ENCODE measurements at regions not wholly inside any gene's neighbourhood (a gene's known extent, or its start where the extent isn't known, plus 50 kb on each side); places are given as distances from the start of the nearest gene placed in this dataset.

DNA sequence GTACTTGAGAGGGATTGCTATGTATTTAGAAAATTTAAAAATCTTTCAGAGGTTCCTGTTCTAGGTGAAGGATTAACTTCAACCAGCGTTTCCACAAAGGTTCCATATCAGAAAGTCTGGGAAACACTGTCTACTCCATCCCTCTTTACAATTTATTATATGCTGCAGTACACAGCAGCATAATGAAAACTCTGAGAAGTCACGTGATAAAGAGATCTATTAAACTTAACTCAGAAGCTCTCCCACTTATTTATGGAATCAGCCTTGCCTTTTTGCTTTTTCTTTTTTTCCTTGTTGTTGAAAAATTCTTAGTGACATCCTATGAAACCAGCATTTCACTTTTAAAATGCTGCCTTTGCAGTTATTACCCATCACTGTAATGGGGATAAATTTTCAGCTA, 186.2 kb downstream of the ACER2 start:
- Histone ChIP-seq H2AFZ (no peak overlapping the region), H3K27me3 (replicated peaks; ENCODE audit: insufficient read depth) (no peaks in the 10 kb centered on the region), H3K9me2 (ENCODE audit: insufficient read depth) (no peaks in the 10 kb centered on the region), H3K9me3 (ENCODE audit: low read depth) (no peaks in the 10 kb centered on the region), H4K20me1 (ENCODE audit: insufficient read depth) (no peaks in the 10 kb centered on the region), H3K36me3 (ENCODE audit: low read depth) (no peaks in the 10 kb centered on the region), H3K79me2 (ENCODE audit: insufficient read depth) (no peaks in the 10 kb centered on the region), H3K27ac (no peak overlapping the region), H3K4me3 (no peak overlapping the region), H3K4me1 (ENCODE audit: insufficient read depth) (no peaks in the 10 kb centered on the region), H3F3A (ENCODE audit: insufficient read depth) (no peaks in the 10 kb centered on the region), H3K9ac (no peak overlapping the region), H3K4me2 (ENCODE audit: unreplicated experiment) (no peak overlapping the region)
- DNase-seq, result no peak
- WGBS, 2 experiments (ENCODE audit: low coverage in 1 of 2, low lambda C conversion rate in 2 of 2, missing lambda C conversion rate in 2 of 2), result 7 to 23% methylated on average over 2 of the region's 2 CpGs
- in situ Hi-C loops (cut with MboI), result no loop called here
- TF ChIP-seq EZH2phosphoT487 (IDR thresholded peaks at IDR 0.05; ENCODE audit: insufficient read depth, low read depth) (no peak), EZH2 (IDR thresholded peaks at IDR 0.05; ENCODE audit: insufficient read depth, poor library complexity, severe bottlenecking) (no peak)

DNA sequence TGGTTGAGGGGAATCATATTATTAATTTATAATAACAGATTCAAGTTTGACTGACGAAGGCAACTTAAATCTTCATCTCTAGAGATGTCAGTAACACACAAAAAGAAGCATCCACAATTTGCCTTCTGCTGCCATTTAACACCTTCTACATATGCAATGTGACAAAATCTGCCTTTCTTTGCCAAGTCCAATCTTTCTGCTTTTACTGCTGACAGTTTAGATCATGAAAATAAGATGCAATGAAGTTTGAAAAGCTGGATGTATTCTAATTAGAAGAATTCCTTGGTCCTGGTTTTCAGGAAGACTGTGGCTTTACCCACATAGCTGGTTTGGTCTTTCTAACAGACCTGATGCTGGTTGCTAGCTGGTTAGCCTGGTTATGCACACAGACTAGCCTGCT, 178.9 kb downstream of the ACER2 start:
- Histone ChIP-seq H3K4me3 (no peak overlapping the region), H3K27ac (no peak overlapping the region), H3K36me3 (ENCODE audit: low read depth) (no peaks in the 10 kb centered on the region), H3K4me2 (ENCODE audit: unreplicated experiment) (no peak overlapping the region), H2AFZ (no peak overlapping the region), H3K27me3 (replicated peaks; ENCODE audit: insufficient read depth) (no peaks in the 10 kb centered on the region), H3K9me2 (ENCODE audit: insufficient read depth) (no peaks in the 10 kb centered on the region), H4K20me1 (ENCODE audit: insufficient read depth) (no peaks in the 10 kb centered on the region), H3K79me2 (ENCODE audit: insufficient read depth) (no peaks in the 10 kb centered on the region), H3K9ac (no peak overlapping the region), H3K9me3 (ENCODE audit: low read depth) (no peaks in the 10 kb centered on the region), H3K4me1 (ENCODE audit: insufficient read depth) (no peaks in the 10 kb centered on the region), H3F3A (ENCODE audit: insufficient read depth) (no peaks in the 10 kb centered on the region)
- TF ChIP-seq EZH2 (IDR thresholded peaks at IDR 0.05; ENCODE audit: insufficient read depth, poor library complexity, severe bottlenecking), result no peak
- no peak for TF ChIP-seq EZH2phosphoT487 (IDR thresholded peaks at IDR 0.05; ENCODE audit: insufficient read depth, low read depth)
- 24 to 35% methylated on average over 1 of the region's 1 CpG for WGBS, 2 experiments (ENCODE audit: low coverage in 1 of 2, low lambda C conversion rate in 2 of 2, missing lambda C conversion rate in 2 of 2)
- no peak for DNase-seq
- in situ Hi-C loops (cut with MboI), result no loop called here

DNA sequence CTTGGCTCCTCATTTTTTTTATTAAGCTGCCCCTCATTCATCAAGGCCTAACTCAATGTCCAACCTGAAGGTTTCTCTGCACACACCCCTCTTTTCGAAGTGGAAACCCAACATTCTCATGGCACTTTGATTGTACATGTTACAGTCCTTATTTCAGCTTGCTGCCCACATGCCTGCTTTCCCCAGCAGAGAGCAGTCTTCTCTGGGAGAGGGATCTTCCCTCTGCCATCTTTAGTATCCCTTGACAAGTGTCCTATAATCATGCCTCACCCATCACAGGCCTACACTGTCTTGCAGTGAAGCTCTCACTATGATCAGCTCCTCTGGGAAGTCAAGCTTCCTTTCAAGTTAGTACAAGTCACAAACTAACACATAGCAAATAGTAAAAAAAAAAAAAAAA, 175.1 kb downstream of the ACER2 start:
- in situ Hi-C loops (cut with MboI), result no loop called here
- WGBS, 2 experiments (ENCODE audit: low coverage in 1 of 2, low lambda C conversion rate in 2 of 2, missing lambda C conversion rate in 2 of 2), result 0 to 11% methylated on average over 1 of the region's 1 CpG
- Histone ChIP-seq H3K4me3 (no peak overlapping the region), H3K36me3 (ENCODE audit: low read depth) (no peaks in the 10 kb centered on the region), H3K4me2 (ENCODE audit: unreplicated experiment) (no peak overlapping the region), H3K27ac (no peak overlapping the region), H3K27me3 (replicated peaks; ENCODE audit: insufficient read depth) (peaks cover 5% of the 10 kb centered on the region; the same call in 1 of the 2 replicates), H3K79me2 (ENCODE audit: insufficient read depth) (no peaks in the 10 kb centered on the region), H2AFZ (no peak overlapping the region), H3F3A (ENCODE audit: insufficient read depth) (no peaks in the 10 kb centered on the region), H3K4me1 (ENCODE audit: insufficient read depth) (no peaks in the 10 kb centered on the region), H3K9me2 (ENCODE audit: insufficient read depth) (no peaks in the 10 kb centered on the region), H3K9me3 (ENCODE audit: low read depth) (no peaks in the 10 kb centered on the region), H3K9ac (no peak overlapping the region), H4K20me1 (ENCODE audit: insufficient read depth) (no peaks in the 10 kb centered on the region)
- DNase-seq, result no peak
- TF ChIP-seq EZH2phosphoT487 (IDR thresholded peaks at IDR 0.05; ENCODE audit: insufficient read depth, low read depth) (no peak), EZH2 (IDR thresholded peaks at IDR 0.05; ENCODE audit: insufficient read depth, poor library complexity, severe bottlenecking) (no peak)

DNA sequence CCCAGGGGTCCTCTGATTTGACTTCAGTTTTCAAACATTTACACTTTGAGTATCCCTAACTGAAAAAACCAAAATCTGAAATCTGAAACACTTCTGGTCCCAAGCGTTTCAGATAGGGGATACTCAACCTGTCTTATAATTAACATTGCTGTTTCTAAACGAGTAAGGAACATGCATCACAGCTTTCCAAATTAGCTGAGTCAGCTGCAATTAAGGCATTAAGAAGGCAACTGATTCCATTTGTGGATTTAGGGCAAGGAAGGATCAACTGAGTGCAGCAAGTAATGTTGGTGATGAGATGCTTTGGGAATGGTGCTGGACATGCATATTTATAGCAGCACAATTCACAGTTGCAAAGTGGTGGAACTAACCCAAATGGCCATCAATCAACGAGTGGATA, 168.6 kb downstream of the ACER2 start:
- Histone ChIP-seq H3F3A (ENCODE audit: insufficient read depth) (no peaks in the 10 kb centered on the region), H3K79me2 (ENCODE audit: insufficient read depth) (no peaks in the 10 kb centered on the region), H3K9me3 (ENCODE audit: low read depth) (no peaks in the 10 kb centered on the region), H3K4me1 (ENCODE audit: insufficient read depth) (no peaks in the 10 kb centered on the region), H3K36me3 (ENCODE audit: low read depth) (no peaks in the 10 kb centered on the region), H3K27ac (no peak overlapping the region), H4K20me1 (ENCODE audit: insufficient read depth) (no peaks in the 10 kb centered on the region), H3K27me3 (replicated peaks; ENCODE audit: insufficient read depth) (peaks cover 5% of the 10 kb centered on the region; the same call in 1 of the 2 replicates), H2AFZ (no peak overlapping the region), H3K9ac (no peak overlapping the region), H3K9me2 (ENCODE audit: insufficient read depth) (no peaks in the 10 kb centered on the region), H3K4me2 (ENCODE audit: unreplicated experiment) (no peak overlapping the region), H3K4me3 (no peak overlapping the region)
- WGBS, 2 experiments (ENCODE audit: low coverage in 1 of 2, low lambda C conversion rate in 2 of 2, missing lambda C conversion rate in 2 of 2), result 17 to 23% methylated on average over 3 of the region's 3 CpGs
- TF ChIP-seq EZH2phosphoT487 (IDR thresholded peaks at IDR 0.05; ENCODE audit: insufficient read depth, low read depth) (no peak), EZH2 (IDR thresholded peaks at IDR 0.05; ENCODE audit: insufficient read depth, poor library complexity, severe bottlenecking) (no peak)
- in situ Hi-C loops (cut with MboI), result no loop called here
- DNase-seq, result no peak

DNA sequence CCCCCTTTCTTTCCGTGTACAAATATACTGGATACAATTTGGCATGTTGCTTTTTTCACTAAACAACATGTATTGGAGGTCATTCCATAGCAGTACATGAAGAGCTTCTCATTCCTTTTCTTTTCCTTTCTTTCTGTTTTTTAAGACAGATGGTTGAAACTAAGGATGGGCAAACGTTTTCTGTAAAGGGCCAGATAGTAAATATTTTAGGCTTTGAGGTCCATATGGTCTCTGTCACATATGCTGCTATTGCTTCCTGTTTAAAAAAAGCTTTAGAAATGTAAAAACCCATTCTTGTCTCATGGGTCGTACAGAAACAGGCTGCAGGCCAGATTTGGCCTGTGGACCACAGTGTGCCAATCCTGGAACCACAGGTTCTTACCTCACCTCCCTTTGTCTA, 160.1 kb downstream of the ACER2 start:
- Histone ChIP-seq H2AFZ (no peak overlapping the region), H4K20me1 (ENCODE audit: insufficient read depth) (no peaks in the 10 kb centered on the region), H3K9me2 (ENCODE audit: insufficient read depth) (no peaks in the 10 kb centered on the region), H3F3A (ENCODE audit: insufficient read depth) (no peaks in the 10 kb centered on the region), H3K4me3 (no peak overlapping the region), H3K9ac (no peak overlapping the region), H3K4me1 (ENCODE audit: insufficient read depth) (no peaks in the 10 kb centered on the region), H3K27me3 (replicated peaks; ENCODE audit: insufficient read depth) (no peaks in the 10 kb centered on the region), H3K4me2 (ENCODE audit: unreplicated experiment) (no peak overlapping the region), H3K9me3 (ENCODE audit: low read depth) (no peaks in the 10 kb centered on the region), H3K79me2 (ENCODE audit: insufficient read depth) (no peaks in the 10 kb centered on the region), H3K36me3 (ENCODE audit: low read depth) (no peaks in the 10 kb centered on the region), H3K27ac (no peak overlapping the region)
- WGBS, 2 experiments (ENCODE audit: low coverage in 1 of 2, low lambda C conversion rate in 2 of 2, missing lambda C conversion rate in 2 of 2), result 0 to 6% methylated on average over 3 of the region's 3 CpGs
- no peak for DNase-seq
- in situ Hi-C loops (cut with MboI), result no loop called here
- TF ChIP-seq EZH2phosphoT487 (IDR thresholded peaks at IDR 0.05; ENCODE audit: insufficient read depth, low read depth) (no peak), EZH2 (IDR thresholded peaks at IDR 0.05; ENCODE audit: insufficient read depth, poor library complexity, severe bottlenecking) (no peak)
